Natural killer cell (primary cell): ENCODE measurements at regions not wholly inside any gene's neighbourhood (a gene's known extent, or its start where the extent isn't known, plus 50 kb on each side); places are given as distances from the start of the nearest gene placed in this dataset.

Source experiments
- ATAC-seq, 3 donors: fragments of 150-1000 bp in 2 of 3; fragments of 200-7000 bp in 1 of 3; cut with Tn5 transposase; 1 replicate in 1 of 3; 2 replicates in 2 of 3; pipeline ENCODE4 v1.10.0; 2021; ENCODE audit warnings: mild to moderate bottlenecking in 2 of 3, moderate library complexity in 2 of 3
- DNase-seq, 2 donors: peaks; one replicate each; pipeline versions ENCODE4 v3.0.0 to v3.0.0-alpha.2; 2013 to 2021; ENCODE audit warnings: mixed read lengths in 1 of 2
- H3K27ac ChIP-seq: one replicate; pipeline ENCODE4 v1.5.1; 2013; ENCODE audit warnings: mild to moderate bottlenecking, low read length
- H3K27me3 ChIP-seq: one replicate; pipeline ENCODE4 v1.6.1; 2013; ENCODE audit warnings: low read length; ENCODE audit not compliant: control insufficient read depth, insufficient read depth
- H3K36me3 ChIP-seq: one replicate; pipeline ENCODE4 v1.6.1; 2013; ENCODE audit warnings: low read length; ENCODE audit not compliant: control insufficient read depth, insufficient read depth
- H3K4me1 ChIP-seq: one replicate; pipeline ENCODE4 v1.6.1; 2013; ENCODE audit warnings: low read length; ENCODE audit not compliant: control insufficient read depth, insufficient read depth
- H3K4me3 ChIP-seq: one replicate; pipeline ENCODE4 v1.5.1; 2013; ENCODE audit warnings: low read length
- H3K9me3 ChIP-seq: one replicate; pipeline ENCODE4 v1.6.1; 2013; ENCODE audit warnings: low read length; ENCODE audit not compliant: control insufficient read depth, insufficient read depth
- H3K27ac Mint-ChIP-seq, 2 donors: one replicate each; pipeline ENCODE4 v1.8.0; 2022; ENCODE audit warnings: mild to moderate bottlenecking in 2 of 2, mixed read lengths in 2 of 2, moderate library complexity in 1 of 2
- H3K27me3 Mint-ChIP-seq, 2 donors: one replicate each; pipeline ENCODE4 v1.8.0; 2022; ENCODE audit warnings: low read depth in 2 of 2, mixed read lengths in 2 of 2
- H3K36me3 Mint-ChIP-seq: one replicate; pipeline ENCODE4 v1.8.0; 2022; ENCODE audit warnings: mixed read lengths
- H3K4me1 Mint-ChIP-seq, 2 donors: one replicate each; pipeline ENCODE4 v1.8.0; 2022; ENCODE audit warnings: mixed read lengths in 2 of 2
- H3K4me3 Mint-ChIP-seq: one replicate; pipeline ENCODE4 v1.8.0; 2022; ENCODE audit warnings: mild to moderate bottlenecking, moderate library complexity, mixed read lengths
- H3K9me3 Mint-ChIP-seq, 2 donors: one replicate each; pipeline ENCODE4 v1.8.0; 2022; ENCODE audit warnings: mixed read lengths in 2 of 2
- WGBS: methylation state at CpG from one replicate; pipeline ENCODE4 v1.1.7; 2013; ENCODE audit warnings: missing lambda C conversion rate; ENCODE audit not compliant: insufficient coverage; 5-methylcytosine and 5-hydroxymethylcytosine counted together
- intact Hi-C: fragments of 100-400 bp; cut with micrococcal nuclease; formaldehyde crosslinking; loops from one replicate; pipeline ENCODE4 v1.14.2; 2022
- TF ChIP-seq, protein P1 (sequence below): fragments of 200-600 bp; IDR thresholded peaks from one replicate; pipeline ENCODE4 v1.8.0; 2022; ENCODE audit warnings: antibody characterized with exemption

DNA sequence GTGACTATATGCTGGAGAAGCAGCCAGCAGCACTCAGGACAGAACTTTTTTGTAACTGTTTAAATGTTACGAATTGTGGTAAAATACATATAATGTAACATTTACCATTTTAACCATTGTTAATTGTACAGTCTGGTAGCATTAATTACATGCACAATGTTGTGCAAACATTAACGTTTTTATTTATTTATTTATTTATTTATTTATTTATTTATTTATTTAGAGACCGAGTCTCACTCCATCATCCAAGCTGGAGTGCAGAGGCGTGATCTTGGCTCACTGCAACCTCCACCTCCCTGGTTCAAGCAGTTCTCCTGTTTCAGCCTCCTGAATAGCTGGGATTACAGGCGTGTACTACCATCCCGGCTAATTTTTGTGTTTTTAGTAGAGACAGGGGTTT, 88.7 kb upstream of the TEX51 start:
- Mint-ChIP-seq H3K9me3 (no peaks in the 10 kb centered on the region), H3K27ac (no peak overlapping the region), H3K36me3 (no peaks in the 10 kb centered on the region), H3K27me3 (peaks cover 4 to 28% of the 10 kb centered on the region in 2 donors), H3K4me1 (no peaks in the 10 kb centered on the region), H3K4me3 (no peak overlapping the region)
- H3K27me3 ChIP-seq, result no peaks in the 10 kb centered on the region
- H3K4me1 ChIP-seq, result no peaks in the 10 kb centered on the region
- intact Hi-C loops, result no loop called here
- no peaks in the 10 kb centered on the region for H3K36me3 ChIP-seq
- TF ChIP-seq, protein P1, sequence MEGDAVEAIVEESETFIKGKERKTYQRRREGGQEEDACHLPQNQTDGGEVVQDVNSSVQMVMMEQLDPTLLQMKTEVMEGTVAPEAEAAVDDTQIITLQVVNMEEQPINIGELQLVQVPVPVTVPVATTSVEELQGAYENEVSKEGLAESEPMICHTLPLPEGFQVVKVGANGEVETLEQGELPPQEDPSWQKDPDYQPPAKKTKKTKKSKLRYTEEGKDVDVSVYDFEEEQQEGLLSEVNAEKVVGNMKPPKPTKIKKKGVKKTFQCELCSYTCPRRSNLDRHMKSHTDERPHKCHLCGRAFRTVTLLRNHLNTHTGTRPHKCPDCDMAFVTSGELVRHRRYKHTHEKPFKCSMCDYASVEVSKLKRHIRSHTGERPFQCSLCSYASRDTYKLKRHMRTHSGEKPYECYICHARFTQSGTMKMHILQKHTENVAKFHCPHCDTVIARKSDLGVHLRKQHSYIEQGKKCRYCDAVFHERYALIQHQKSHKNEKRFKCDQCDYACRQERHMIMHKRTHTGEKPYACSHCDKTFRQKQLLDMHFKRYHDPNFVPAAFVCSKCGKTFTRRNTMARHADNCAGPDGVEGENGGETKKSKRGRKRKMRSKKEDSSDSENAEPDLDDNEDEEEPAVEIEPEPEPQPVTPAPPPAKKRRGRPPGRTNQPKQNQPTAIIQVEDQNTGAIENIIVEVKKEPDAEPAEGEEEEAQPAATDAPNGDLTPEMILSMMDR, result no peak
- DNase-seq (no peak), ATAC-seq (no peak)
- 98% methylated on average over 4 of the region's 6 CpGs for WGBS
- H3K9me3 ChIP-seq, result no peaks in the 10 kb centered on the region
- H3K27ac ChIP-seq, result no peak overlapping the region
- no peak overlapping the region for H3K4me3 ChIP-seq

DNA sequence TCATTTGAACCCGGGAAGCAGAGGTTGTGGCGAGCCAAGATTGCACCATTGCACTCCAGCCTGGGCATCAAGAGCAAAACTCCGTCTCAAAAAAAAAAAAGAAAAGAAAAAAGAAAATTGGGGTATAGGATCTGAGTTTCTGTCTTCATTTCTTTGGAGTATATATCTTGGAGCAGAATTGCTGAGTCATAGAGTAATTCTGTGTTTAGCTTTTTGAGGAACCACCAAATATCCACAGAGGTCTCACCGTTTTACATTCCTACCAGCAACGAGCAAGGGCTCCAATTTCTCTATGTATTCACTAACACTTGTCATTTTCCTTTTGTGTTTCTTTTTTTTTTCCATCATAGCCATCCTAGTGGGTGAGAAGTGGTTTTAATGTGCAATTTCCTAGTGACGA, 87.6 kb upstream of the TEX51 start:
- Mint-ChIP-seq H3K27ac (no peak overlapping the region), H3K27me3 (peaks cover 7 to 35% of the 10 kb centered on the region in 2 donors), H3K4me1 (no peaks in the 10 kb centered on the region), H3K36me3 (no peaks in the 10 kb centered on the region), H3K9me3 (no peaks in the 10 kb centered on the region), H3K4me3 (no peak overlapping the region)
- Histone ChIP-seq H3K4me1 (no peaks in the 10 kb centered on the region), H3K36me3 (no peaks in the 10 kb centered on the region), H3K27me3 (peaks cover 2% of the 10 kb centered on the region), H3K9me3 (no peaks in the 10 kb centered on the region), H3K4me3 (no peak overlapping the region), H3K27ac (no peak overlapping the region)
- TF ChIP-seq, protein P1, result no peak
- 55% methylated on average over 4 of the region's 6 CpGs for WGBS
- ATAC-seq, result no peak
- intact Hi-C loops, result no loop called here
- DNase-seq, result no peak

DNA sequence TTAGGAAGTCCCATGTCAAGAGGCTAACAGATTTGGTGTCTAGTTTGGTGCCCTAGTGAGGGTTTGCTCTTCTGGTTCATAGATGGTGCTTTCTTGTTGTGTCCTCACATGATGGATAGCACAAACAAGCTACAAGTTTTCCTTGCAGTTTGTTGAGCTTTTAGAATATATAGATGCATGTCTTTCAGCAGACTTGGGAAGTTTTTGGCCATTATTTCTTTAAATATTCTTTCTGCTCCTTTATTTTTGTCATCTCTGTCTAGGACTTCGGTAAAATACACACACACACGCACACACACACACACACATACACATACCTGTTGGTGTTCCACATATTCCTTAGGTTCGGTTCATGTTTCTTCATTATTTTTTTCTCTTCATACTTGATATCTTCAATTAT, 81.5 kb upstream of the TEX51 start:
- no peak overlapping the region for H3K4me3 ChIP-seq
- Mint-ChIP-seq H3K9me3 (no peaks in the 10 kb centered on the region), H3K36me3 (no peaks in the 10 kb centered on the region), H3K4me3 (no peak overlapping the region), H3K27me3 (peaks cover 12 to 44% of the 10 kb centered on the region in 2 donors), H3K4me1 (no peaks in the 10 kb centered on the region), H3K27ac (no peak overlapping the region)
- no peak overlapping the region for H3K27ac ChIP-seq
- no peaks in the 10 kb centered on the region for H3K9me3 ChIP-seq
- no peaks in the 10 kb centered on the region for H3K4me1 ChIP-seq
- H3K36me3 ChIP-seq, result no peaks in the 10 kb centered on the region
- peaks cover 2% of the 10 kb centered on the region for H3K27me3 ChIP-seq
- ATAC-seq (no peak), DNase-seq (no peak)
- 97% methylated on average over 3 of the region's 3 CpGs for WGBS
- TF ChIP-seq, protein P1, result no peak
- intact Hi-C loops, result no loop called here

DNA sequence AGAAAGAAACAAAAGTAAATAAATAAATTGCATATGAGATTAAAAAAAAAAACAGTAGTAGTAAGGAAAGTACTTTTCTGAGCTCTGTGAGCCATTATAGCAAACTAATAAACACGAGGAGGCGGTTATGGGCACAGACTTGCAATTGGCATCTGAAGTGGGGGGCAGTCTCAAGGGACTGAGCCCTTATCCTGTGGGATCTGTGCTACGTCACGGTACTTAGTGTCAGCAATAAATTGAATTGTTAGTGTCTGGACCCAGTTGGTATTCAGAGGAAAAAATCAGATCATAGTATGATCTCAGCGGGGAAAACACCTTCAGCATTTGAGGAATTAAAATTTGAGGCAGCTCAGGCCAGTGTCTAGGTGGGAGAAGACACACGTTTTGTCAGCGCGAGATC, 76.6 kb upstream of the TEX51 start:
- no peaks in the 10 kb centered on the region for H3K4me1 Mint-ChIP-seq
- Histone ChIP-seq H3K4me1 (no peaks in the 10 kb centered on the region), H3K9me3 (no peaks in the 10 kb centered on the region), H3K4me3 (no peak overlapping the region), H3K27me3 (no peaks in the 10 kb centered on the region), H3K27ac (no peak overlapping the region), H3K36me3 (no peaks in the 10 kb centered on the region)
- no peaks in the 10 kb centered on the region for H3K9me3 Mint-ChIP-seq
- no peak overlapping the region for H3K4me3 Mint-ChIP-seq
- peaks cover 11 to 16% of the 10 kb centered on the region in 2 donors for H3K27me3 Mint-ChIP-seq
- H3K27ac Mint-ChIP-seq, result no peak overlapping the region
- 70% methylated on average over 8 of the region's 8 CpGs for WGBS
- ATAC-seq (no peak), DNase-seq (no peak)
- intact Hi-C loops, result no loop called here
- TF ChIP-seq, protein P1, result no peak
- no peaks in the 10 kb centered on the region for H3K36me3 Mint-ChIP-seq
